Type B pancreatic cell (in vitro differentiated cells): ENCODE measurements at regions not wholly inside any gene's neighbourhood (a gene's known extent, or its start where the extent isn't known, plus 50 kb on each side); places are given as distances from the start of the nearest gene placed in this dataset.

Source experiments
- DNase-seq: peaks from one replicate; pipeline ENCODE4 v3.0.0; 2021; ENCODE audit warnings: mixed read lengths; ENCODE audit not compliant: unreplicated experiment; ENCODE audit errors: extremely low spot score
- H3K27ac Mint-ChIP-seq: 2 replicates; pipeline ENCODE4 v1.8.0; 2021; ENCODE audit warnings: mild to moderate bottlenecking, mixed read lengths
- H3K27me3 Mint-ChIP-seq: 2 replicates; pipeline ENCODE4 v1.8.0; 2021; ENCODE audit warnings: mixed read lengths
- H3K36me3 Mint-ChIP-seq: 2 replicates; pipeline ENCODE4 v1.8.0; 2021; ENCODE audit warnings: mixed read lengths
- H3K4me1 Mint-ChIP-seq: one replicate; pipeline ENCODE4 v1.8.0; 2021; ENCODE audit warnings: mixed read lengths; ENCODE audit not compliant: unreplicated experiment
- H3K4me3 Mint-ChIP-seq: 2 replicates; pipeline ENCODE4 v1.8.0; 2021; ENCODE audit warnings: mild to moderate bottlenecking, mixed read lengths
- H3K9me3 Mint-ChIP-seq: 2 replicates; pipeline ENCODE4 v1.8.0; 2021; ENCODE audit warnings: mixed read lengths
- CTCF ChIP-seq: fragments of 200-600 bp; sonication (generic); conservative IDR thresholded peaks from 2 replicates; pipeline ENCODE4 v1.5.0; 2021; ENCODE audit warnings: antibody characterized with exemption, mild to moderate bottlenecking

- Mint-ChIP-seq H3K4me3 (no peak overlapping the region), H3K27me3 (peaks cover 7% of the 10 kb centered on the region), H3K36me3 (no peaks in the 10 kb centered on the region), H3K9me3 (peaks cover 9% of the 10 kb centered on the region), H3K27ac (no peak overlapping the region), H3K4me1 (no peaks in the 10 kb centered on the region)
- no peak for TF ChIP-seq CTCF
- DNase-seq: no peak
Measured at GRCh38 chr10:130394832-130395231, 258.6 kb downstream of the GLRX3 start.

GRCh38 chr10:130395248-130395936, 259.2 kb downstream of the GLRX3 start:
- Mint-ChIP-seq H3K27me3 (peaks cover 7% of the 10 kb centered on the region), H3K4me1 (no peaks in the 10 kb centered on the region), H3K4me3 (no peak overlapping the region), H3K9me3 (peaks cover 9% of the 10 kb centered on the region), H3K36me3 (no peaks in the 10 kb centered on the region), H3K27ac (no peak overlapping the region)
- TF ChIP-seq CTCF: no peak
- DNase-seq: no peak

GRCh38 chr10:130396044-130396443, 259.9 kb downstream of the GLRX3 start:
- Mint-ChIP-seq H3K4me1 (no peaks in the 10 kb centered on the region), H3K27ac (no peak overlapping the region), H3K4me3 (no peak overlapping the region), H3K36me3 (no peaks in the 10 kb centered on the region), H3K9me3 (peaks cover 9% of the 10 kb centered on the region), H3K27me3 (peaks cover 7% of the 10 kb centered on the region)
- DNase-seq: no peak
- TF ChIP-seq CTCF: no peak

DNA sequence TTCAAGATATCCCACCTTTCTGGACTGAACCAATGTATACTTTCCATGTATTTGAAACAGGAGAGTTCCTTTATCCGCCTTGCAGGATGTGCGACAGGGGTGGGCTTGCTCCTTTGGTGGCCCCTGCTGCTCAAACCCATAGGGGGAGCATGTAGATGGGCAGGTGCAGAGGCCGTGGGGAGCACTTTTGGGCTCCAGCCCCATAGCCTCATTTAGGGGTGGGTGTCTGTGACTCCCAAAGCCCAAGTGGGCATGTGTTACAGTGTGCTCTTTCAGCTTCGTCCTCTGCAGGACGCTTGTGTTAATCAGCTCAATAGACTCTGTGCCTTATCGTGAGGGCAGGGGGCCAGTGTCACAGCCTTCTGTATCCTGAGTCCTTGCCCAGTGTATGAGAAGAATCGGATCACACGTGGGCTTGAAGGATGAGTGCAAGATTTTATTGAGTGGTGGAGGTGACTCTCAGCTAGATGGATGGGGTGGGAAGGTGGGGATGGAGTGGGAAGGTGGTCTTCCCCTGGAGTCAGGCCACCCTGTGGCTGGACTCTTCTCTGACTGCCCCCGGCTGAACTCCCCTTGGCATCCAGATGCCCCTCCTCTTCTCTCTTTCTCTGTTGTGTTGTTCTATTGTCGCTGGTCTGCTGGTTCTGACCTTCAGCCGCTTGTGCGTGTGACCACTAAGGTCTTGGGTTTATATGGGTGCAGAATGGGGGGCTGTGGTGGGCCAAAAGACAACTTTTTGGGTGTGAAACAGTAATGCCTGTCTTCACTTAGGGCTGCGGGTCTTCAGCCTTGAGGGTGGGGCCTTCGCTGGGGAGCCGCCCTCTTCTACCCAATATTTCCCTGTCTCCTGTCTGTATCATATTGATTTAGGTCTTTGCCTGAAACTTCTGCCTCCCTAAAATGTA, 262.2 kb downstream of the GLRX3 start:
- Mint-ChIP-seq H3K27me3 (peaks cover 5% of the 10 kb centered on the region), H3K4me3 (no peak overlapping the region), H3K4me1 (no peaks in the 10 kb centered on the region), H3K9me3 (peaks cover 9% of the 10 kb centered on the region), H3K36me3 (no peaks in the 10 kb centered on the region), H3K27ac (no peak overlapping the region)
- DNase-seq: no peak
- TF ChIP-seq CTCF: no peak

DNA sequence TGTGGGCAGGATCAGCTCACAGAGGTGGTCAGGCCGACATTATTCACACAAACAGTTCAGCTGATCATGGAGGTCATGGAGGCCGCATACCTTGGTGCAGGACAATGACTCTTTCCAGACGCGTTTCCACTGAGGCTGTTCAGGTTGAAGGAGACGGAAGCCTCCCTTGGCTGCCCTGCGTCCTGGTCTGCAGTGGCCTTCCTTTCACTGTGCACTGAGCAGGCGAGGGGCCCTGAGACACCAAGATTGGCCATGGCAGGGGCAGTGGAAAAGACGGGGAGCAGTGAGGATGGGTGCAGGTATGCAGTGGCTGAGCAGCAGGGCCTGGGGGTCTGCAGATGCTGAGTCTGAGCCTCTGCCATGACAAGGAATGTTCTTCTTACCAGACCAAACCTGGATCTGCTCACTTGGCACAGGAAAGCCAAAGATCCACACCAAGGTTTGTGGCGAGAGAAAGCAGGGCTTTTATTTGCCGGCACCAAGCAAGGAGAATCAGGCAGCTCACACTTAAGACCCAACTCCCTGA, 263.3 kb downstream of the GLRX3 start:
- DNase-seq: no peak
- TF ChIP-seq CTCF: no peak
- H3K9me3 Mint-ChIP-seq: peaks cover 9% of the 10 kb centered on the region
- H3K4me3 Mint-ChIP-seq: no peak overlapping the region
- H3K4me1 Mint-ChIP-seq: no peaks in the 10 kb centered on the region
- peaks cover 10% of the 10 kb centered on the region for H3K27me3 Mint-ChIP-seq
- H3K27ac Mint-ChIP-seq: no peak overlapping the region
- H3K36me3 Mint-ChIP-seq: no peaks in the 10 kb centered on the region
